ENCODE measurements at regions not wholly inside any gene's neighbourhood (a gene's known extent, or its start where the extent isn't known, plus 50 kb on each side); places are given as distances from the start of the nearest gene placed in this dataset.

- DNase-seq, result no peak
These were observed 558.6 kb upstream of the ADGRL2 start for GRCh38 chr1:81242103-81242502.

GRCh38 chr1:81238129-81238528 lies 562.6 kb upstream of the ADGRL2 start:
- no peak for DNase-seq

GRCh38 chr1:81237473-81238089 lies 563.2 kb upstream of the ADGRL2 start:
- no peak for DNase-seq

GRCh38 chr1:81234237-81234636 lies 566.5 kb upstream of the ADGRL2 start:
- no peak for DNase-seq

- no peak for DNase-seq
These were observed 567.1 kb upstream of the ADGRL2 start for GRCh38 chr1:81233591-81233990.

GRCh38 chr1:81232420-81232819 lies 568.3 kb upstream of the ADGRL2 start:
- DNase-seq, result no peak

- no peak for DNase-seq
These were observed 569.0 kb upstream of the ADGRL2 start for GRCh38 chr1:81231729-81232038.

DNA sequence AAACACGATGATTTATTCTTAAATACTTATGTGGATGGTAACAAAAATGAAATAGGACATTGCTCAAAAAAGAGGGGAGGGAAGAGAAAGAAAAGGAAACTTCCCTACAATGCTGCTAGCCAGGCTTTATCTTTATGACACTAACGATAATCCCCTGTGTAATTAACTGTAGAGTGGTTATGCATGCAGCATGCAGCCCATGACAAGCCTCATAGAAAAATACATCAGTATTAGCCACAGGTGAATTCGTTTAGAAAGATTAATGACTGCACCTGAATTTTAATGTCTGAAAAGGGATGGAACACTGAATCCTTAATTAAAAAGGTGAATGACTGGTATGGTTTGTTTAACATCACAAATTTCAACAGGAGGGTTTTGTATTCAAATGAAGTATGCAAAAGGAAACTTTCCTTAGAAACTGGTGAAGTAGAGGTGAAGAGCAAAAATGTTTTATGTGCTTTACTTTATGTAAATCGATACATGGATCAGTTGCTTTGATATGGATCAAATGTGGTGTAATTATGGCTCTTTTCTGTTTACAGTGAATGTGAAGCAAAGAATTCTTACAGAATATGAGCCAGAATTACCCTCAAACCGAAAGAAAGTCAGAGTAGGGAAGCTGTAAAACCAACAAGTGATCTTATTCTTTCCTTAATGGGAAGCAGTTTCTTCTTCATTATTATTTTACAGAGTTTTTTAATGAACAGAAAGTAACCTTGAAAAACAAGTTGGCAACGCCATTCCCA lies 569.6 kb upstream of the ADGRL2 start:
- no peak for DNase-seq

- no peak for DNase-seq
These were observed 571.8 kb upstream of the ADGRL2 start for GRCh38 chr1:81228926-81229325.

- DNase-seq, result no peak
These were observed 574.2 kb upstream of the ADGRL2 start for GRCh38 chr1:81226603-81226928.

GRCh38 chr1:81225789-81226602 lies 574.7 kb upstream of the ADGRL2 start:
- no peak for DNase-seq

DNA sequence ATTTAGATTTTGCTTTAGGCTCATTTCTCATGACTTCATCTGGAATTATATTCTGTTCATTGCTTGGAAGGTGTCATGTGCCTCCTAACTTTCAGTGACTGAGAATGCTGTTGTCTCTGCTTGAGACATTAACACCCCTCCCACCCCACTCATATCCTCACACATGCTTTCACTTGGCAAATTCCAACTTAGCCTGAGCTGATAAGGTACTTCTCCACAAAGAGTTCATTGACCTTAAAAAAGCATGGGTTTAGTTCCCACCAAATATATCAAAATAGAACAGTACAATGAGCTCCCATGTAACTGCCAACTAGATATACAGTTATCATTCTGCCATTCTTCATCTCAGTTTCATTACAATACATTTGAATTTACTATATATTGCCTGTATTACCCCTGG lies 576.5 kb upstream of the ADGRL2 start:
- no peak for DNase-seq

DNA sequence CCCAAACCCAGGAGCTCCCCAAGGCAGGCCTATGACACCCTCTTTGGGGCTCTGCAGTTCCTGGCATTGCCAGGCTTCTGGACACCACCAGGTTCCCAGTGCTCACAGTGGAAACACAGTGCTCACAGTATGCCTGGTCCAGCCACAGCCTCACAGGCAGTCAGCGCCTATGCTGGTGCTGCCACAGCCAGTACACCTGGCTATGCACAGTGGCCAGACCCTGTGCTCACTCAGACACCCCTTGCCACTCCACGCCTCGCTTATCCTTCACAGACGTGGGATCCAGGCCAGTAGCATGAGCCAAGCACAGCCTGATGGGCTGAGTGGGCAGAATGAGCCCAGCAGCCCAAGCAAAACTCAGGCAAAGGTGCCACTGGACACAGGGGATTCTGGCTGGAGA lies 579.2 kb upstream of the ADGRL2 start:
- no peak for DNase-seq

DNA sequence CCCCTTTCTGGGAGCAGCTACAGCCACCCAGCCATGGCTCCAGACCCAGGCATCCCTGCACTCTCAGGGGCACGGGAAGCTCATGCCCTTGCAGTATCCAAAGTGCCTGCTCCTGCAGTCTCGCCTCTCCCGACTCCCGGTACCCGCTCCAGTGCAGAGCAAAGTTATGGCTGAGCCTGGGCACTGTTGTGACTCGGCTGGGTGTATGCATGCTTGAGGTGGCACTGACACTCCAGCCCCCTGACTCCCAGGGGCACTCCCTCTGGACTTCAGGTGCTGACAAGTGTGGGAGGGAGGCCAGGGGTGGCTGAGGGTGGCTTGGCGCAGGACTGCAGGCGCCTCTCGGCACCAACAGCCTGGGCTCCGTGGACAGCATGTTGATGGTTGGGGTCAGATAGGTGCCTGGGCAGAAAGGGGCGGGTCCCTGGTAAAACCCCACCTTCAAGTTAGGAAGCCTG lies 580.1 kb upstream of the ADGRL2 start:
- no peak for DNase-seq

GRCh38 chr1:81217058-81217457 lies 583.7 kb upstream of the ADGRL2 start:
- no peak for DNase-seq

DNA sequence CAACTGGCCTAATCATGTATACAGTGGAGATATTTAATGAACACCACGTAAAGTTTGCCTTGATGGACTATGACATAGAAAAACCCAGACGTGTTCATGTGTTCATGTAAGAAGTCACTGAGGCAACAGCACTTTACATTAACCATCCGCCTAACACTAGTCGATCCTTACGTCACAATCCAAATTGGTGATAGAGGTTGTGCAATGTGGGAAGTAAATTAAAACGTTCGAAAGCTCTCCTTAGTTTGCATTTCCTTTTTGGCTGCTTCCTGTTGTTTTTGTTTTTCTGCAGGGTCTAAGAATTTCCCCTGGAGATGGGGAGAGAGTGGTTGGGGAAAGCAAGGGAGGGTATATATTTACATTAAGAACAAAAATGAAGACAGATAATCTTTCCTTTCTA lies 587.5 kb upstream of the ADGRL2 start:
- no peak for DNase-seq

GRCh38 chr1:81209461-81209860 lies 591.3 kb upstream of the ADGRL2 start:
- DNase-seq, result no peak

GRCh38 chr1:81208441-81208840 lies 592.3 kb upstream of the ADGRL2 start:
- no peak for DNase-seq

DNA sequence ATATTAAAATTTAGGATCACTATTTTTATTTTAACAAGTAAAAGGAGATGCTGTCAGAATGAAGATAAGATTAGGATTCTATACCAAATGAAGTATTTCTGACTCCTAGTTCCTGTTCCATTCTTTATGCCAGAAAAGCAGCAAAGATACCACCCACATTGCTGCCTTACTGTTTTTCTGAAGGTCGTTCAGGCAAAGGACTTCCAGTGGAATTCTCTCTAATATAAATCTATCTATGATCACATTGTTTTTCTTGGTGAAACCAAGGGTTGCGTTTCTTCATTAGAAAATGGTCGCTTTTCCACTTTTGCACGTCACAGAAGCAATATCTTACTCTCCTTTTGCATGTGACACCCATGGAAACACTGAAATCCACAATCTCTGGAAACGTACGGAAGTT lies 594.8 kb upstream of the ADGRL2 start:
- DNase-seq, result no peak

- DNase-seq, result no peak
These were observed 599.0 kb upstream of the ADGRL2 start for GRCh38 chr1:81201779-81202178.

- DNase-seq, result no peak
These were observed 603.1 kb upstream of the ADGRL2 start for GRCh38 chr1:81197591-81197990.

DNA sequence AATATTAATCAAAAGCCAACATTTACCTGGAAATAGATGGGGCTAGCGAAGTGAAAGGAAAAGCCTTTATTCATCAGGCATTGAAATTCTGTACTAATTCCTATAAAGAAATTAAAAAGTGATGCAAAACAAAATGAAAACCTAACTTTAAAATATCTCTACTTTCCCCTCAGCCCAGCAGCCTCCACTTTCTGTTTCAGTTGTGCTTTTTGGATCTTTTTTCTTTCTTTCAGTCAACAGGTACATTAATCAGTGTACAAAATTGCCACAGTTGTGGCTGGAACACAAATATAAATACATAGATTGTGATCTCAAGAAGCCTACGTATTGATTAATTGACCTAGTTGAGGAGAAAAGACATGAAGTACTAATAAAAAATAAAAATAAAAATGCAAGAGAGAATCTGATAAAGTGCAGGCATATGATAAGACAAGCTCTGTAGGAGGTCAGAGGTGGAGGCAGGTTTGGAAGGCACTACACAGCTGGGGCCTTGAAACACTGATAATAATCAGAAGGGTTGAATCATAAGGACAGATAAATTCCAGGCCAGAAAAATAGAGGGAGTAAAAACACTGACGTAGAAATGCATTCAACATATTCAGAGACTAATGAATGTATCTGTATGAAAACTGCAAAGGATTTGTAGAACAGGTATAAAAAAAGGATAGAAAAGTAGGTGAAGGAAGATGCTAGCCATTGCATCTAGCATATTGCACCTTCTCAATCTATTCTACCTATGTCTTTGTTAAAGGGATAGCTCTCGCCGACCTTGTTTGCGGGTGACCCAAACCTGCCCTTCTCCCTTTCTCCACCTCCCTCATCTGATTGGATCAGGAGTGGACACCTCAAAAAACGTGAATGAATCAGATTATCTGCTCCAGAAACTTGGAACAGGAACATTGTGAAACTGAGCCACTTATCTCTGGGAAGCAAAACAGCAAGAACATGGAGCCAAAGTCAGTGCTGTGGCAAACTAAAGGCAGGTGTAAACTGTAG lies 607.8 kb upstream of the ADGRL2 start:
- DNase-seq, result no peak

- no peak for DNase-seq
These were observed 610.7 kb upstream of the ADGRL2 start for GRCh38 chr1:81190003-81190402.
